T-helper 2 cell (primary cell): ENCODE measurements at regions not wholly inside any gene's neighbourhood (a gene's known extent, or its start where the extent isn't known, plus 50 kb on each side); places are given as distances from the start of the nearest gene placed in this dataset.

Experiments
- DNase-seq, 5 experiments: peaks; one replicate each; pipeline versions ENCODE4 v3.0.0 to v3.0.0-alpha.2; 2012 to 2022

GRCh38 chr5:143488381-143488780 lies 84.9 kb upstream of the NR3C1 start:
- DNase-seq: no peak

DNA sequence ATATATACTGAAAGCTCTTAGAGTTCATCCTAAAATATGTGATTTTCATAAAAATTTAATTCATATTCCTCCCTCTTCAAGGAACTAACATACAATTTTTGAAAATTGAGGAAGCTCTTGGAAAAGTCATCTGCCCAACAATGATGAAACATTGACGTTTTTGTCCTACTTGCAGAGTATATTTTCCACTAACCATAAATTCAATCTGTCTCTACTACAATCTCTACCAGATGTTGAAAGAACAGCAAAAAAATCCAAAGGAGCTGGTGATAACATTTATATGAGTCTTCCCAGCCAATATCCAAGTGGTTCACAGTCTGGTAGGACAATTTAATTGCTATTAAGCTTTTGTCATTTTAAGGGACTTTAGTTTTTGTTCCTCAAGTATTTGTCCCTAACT lies 81.1 kb upstream of the NR3C1 start:
- no peak for DNase-seq

- DNase-seq: no peak
Observed at GRCh38 chr5:143481697-143482531, 78.4 kb upstream of the NR3C1 start.

DNA sequence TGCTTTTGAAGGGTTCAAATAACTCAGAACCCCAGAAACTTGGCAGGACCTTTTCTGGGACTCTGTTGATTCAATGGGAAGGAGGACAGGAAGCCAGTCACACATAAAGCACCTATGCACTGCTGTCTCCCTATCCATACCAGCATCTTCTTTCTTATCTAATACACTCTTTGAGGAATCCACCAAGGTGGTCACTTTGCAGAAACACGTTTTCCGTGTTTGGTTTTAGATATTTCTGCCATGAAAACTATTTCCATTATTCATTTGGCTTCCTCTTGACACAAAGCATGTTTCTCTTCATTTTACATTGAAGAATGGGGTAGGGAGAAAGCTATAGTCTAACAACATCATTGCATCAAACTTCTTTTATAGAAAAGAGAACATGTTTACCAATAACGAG lies 76.5 kb upstream of the NR3C1 start:
- no peak for DNase-seq

DNA sequence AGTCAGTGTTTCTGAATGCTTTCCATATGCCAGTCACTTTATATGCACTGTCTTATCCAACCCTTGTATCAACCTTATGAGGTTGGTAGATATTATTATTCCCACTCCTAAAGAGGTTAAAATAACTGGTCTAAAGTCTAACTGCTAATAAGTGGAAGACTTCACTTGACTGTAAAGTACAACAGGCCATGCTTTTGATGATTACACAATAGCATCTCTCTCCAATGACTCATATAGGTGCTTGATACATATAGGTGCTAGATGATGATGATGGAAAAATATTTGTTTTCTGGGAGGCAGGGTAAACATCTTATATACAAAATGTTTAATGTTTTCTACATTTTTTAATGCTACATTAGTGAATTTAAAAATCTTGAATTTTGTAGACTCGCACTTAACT lies 75.9 kb upstream of the NR3C1 start:
- DNase-seq: no peak

DNA sequence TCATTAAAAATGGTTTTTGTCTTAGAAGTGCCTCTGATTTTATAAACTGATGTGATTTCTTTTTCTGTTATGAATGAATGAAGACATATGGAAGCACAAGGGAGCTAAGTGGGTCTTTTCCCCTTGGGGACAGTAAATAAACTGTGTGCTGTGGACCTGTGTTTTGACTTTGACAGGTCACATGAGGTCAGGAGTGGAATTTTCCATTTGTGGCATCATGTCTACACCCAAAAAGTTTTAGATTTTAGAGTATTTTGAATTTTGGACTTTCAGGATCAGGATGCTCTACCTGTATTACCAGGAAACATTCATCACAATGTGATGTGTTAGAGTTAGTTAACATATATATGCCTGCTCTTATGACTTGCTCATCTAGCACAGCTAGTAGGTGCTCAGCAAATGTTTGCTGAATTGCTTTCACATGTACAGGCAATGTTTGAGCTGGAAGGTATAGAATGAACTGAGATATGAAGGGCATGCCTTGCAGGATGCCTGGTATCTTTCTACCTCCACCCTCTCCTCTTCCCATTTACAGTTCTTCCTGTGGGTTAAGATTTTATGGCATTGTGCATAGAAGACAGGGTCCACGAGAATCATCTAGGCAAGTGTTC lies 73.2 kb upstream of the NR3C1 start:
- DNase-seq: no peak

GRCh38 chr5:143474616-143475015 lies 71.1 kb upstream of the NR3C1 start:
- no peak for DNase-seq

GRCh38 chr5:143473481-143473880 lies 70.0 kb upstream of the NR3C1 start:
- DNase-seq: no peak

DNA sequence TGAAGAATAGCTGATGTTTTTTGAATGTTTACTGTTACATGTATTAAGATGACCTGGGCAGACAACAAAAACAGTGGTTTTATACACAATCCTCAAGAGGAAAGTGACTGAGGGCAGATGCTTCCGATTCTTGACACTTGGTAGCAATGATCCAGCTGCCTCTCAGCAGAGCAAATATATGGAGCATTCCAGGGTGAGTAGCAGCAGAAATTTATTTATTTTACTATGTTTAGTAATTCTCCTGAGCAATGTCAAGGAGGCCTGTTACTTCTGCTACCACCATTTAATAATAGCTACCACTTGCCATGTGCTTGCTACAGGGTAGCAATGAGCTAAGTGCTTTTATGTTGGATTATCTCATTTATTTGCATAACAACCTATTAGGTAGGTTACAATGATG lies 69.1 kb upstream of the NR3C1 start:
- no peak for DNase-seq

GRCh38 chr5:143471666-143472464 lies 68.4 kb upstream of the NR3C1 start:
- DNase-seq: no peak

GRCh38 chr5:143471041-143471509 lies 67.6 kb upstream of the NR3C1 start:
- no peak for DNase-seq

DNA sequence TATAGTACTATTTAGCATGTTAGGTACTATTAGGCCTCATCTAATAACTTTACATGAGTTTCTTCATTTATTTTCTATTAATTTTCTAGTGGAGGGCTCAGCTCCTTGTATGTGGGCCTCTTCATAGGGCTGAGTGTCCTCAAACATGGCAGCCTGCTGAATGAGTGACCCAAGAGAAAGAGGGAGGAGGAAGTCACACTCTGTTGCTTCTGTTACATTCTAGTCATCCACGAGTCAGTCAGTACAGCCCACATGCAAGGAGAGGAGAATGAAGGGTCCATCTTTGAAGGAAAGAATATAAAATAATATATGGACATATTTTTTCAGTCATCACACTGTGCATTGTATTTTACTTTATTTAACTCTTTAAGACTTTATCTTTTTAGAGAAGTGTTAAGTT lies 66.6 kb upstream of the NR3C1 start:
- DNase-seq: no peak

GRCh38 chr5:143469125-143469524 lies 65.6 kb upstream of the NR3C1 start:
- no peak for DNase-seq

DNA sequence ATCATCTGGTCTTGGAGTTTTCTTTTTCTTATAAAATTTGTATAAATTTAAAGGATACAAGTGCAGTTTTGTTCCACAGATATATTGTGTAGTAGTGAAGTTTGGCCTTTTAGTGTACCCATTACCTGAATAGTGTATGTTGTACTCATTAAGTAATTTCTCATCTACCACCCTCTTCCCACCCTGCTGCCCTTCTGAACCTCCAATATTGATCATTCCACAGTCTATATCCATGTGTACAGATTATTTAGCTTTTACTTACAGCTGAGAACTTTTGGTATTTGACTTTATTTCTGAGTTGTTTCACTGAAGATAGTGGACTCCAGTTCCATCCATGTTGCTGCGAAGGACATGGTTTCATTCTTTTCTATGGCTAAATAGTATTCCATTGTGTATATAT lies 63.1 kb upstream of the NR3C1 start:
- no peak for DNase-seq

- no peak for DNase-seq
Observed at GRCh38 chr5:143464723-143465490, 61.4 kb upstream of the NR3C1 start.

- DNase-seq: no peak
Observed at GRCh38 chr5:143462431-143462830, 58.9 kb upstream of the NR3C1 start.

DNA sequence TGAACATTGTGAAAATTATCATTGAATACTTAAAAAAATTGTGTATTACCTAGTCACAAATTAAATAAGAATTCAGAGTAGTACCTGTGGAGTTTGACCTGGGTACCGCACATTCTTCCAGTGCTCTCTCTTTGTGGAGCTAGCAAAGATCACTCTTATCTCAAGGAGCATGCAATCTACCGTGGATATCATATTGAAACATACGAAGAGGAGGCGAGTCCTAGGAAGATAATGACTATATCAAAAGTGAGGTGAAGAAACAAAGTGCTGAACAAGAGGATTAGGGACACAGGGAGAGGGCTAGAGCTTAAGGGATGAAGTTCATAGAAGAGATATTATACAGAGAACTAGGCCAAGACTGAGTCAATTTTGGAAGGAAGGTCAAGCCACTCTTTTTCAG lies 55.9 kb upstream of the NR3C1 start:
- DNase-seq: no peak

DNA sequence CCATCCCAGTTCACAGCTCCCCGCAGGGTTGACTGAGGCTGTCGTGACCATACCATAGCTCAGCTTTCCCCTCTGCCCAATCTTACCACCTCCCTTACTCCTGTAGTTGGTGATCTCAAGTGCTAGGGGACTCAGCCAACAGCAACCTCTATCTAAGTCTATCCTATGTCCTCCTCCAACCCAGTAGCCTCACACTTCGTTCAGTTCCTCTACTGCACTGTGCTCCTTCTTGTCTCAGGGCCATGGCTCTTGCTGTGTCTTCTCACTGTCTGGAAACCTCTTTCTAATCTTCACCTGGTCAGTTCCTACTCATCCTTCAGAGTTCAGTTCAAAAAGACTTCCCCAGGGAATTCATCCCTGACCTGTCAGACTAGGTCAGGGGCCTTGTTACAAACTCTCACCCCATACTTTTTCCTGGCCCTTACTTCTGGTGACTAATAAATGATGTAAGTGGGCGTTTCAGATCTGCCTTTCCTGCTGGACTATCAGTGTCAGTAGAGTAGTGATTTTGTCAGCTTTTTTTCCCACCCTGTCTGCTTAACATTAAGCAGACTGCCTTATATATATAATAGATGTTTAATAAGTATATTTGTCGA lies 53.6 kb upstream of the NR3C1 start:
- DNase-seq: no peak

DNA sequence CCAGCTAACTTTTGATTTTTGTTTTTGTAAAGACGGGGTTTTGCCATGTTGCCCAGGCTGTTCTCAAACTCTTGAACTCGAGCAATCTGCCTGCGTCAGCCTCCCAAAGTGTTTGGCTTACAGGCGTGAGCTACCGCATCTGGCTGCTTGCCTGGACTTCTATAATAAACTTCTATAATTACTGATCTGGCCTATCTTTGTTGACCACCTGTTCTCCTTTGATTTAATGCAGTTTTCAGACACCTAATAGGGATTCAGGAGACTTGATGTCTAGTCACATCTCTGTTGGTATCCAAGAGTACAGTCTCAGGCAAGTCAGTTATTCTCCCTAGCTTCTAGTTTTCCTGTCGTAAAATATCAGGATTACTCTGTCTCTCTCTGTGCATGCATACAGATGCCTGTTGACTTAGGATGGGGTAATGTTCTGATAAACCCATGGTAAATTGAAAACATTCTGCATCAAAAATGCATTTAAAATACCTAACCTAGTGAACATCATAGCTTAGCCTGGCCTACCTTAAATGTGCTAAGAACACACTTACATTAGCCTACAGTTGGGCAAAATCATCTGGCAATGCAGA lies 51.5 kb upstream of the NR3C1 start:
- no peak for DNase-seq

GRCh38 chr5:143453720-143454119 lies 50.2 kb upstream of the NR3C1 start:
- no peak for DNase-seq
